NOMO-1 treated with dmso at 0.1 percent for 144 hours (cell line): ENCODE measurements at regions not wholly inside any gene's neighbourhood (a gene's known extent, or its start where the extent isn't known, plus 50 kb on each side); places are given as distances from the start of the nearest gene placed in this dataset.
"Not testable (repeated sequence)": the region's sequence is repeated elsewhere in the genome, so short reads cannot be mapped to it uniquely, and the experiment has no call there.

ENCODE experiments used
- DNase-seq: peaks from one replicate; lab custom pipeline; 2025; ENCODE audit not compliant: unreplicated experiment; lab: John Stamatoyannopoulos, UW

DNA sequence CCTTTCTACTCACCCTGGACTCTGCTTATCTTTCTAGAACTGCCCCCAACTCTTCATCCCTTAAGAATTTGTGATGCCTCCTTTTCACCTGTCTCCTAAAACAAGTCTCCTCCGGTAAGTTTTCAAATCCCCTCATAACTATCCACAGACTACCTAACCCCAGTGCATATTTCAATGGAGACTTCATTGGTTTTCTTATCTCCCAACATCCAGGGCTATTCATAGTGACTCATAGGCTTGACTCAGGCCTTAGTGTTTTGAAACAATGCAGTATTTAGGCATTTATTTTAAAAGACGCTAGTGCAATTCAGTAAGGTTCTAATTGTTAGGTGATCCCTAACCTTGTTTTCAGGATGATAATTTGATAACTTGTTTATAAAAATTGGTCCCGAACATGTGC is 399.2 kb downstream of the CPS1 start:
- DNase-seq: no peak

DNA sequence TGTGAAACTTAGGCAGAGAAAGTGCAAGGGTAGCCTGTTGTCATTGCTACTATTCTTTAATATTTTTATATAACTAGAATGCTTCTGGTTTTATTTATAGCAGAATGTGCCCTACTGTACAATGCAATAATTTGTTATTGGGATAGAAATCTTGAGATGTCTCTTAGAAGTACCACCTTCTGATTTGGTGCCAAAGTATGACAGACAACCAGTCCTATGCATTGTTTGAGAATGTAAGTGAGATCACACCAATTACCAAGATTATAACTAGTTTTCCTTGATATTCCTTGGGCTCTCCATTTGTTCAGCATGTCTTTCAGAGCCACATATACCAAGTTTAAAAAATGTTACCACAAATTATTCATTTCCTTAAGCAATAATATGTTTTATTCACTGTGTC is 399.7 kb downstream of the CPS1 start:
- no peak for DNase-seq

DNA sequence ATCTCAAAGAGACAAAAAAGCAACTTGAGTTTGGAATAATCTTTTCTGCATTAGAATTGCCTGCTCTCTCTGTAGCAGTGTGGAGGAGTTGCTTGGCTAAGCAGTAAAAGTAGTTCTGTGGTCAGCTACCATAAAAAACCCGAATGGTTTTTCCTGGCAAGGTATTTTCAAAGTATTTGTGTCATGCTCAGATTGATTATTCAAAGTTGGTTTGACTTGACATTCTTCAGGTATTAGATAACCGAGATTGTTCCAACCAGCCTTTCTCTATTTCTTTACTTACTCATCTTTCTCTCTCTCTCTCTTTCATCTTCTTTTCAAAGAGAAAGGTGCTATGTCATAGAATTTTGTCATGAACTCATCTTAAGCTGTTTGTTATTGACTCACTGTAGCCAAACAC is 404.9 kb downstream of the CPS1 start:
- no peak for DNase-seq

DNA sequence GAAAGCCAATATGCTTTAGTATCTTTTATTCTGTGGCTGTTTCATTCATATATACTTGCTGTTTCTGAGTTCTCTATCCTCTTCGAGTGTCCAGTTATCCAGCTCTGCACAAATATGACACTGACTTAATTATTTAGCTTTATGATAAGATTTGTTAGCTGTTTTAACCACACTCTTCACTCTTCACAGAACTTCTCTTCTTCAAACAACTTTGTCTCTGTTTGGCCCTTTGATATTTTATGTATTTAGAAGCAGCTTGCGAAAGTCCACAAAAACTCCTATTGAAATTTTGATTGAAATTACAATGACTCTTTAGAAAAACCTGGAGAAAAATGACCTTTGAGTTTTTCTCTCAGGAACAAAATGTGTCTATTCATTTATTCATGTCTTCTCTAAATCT is 407.0 kb downstream of the CPS1 start:
- DNase-seq: no peak

DNA sequence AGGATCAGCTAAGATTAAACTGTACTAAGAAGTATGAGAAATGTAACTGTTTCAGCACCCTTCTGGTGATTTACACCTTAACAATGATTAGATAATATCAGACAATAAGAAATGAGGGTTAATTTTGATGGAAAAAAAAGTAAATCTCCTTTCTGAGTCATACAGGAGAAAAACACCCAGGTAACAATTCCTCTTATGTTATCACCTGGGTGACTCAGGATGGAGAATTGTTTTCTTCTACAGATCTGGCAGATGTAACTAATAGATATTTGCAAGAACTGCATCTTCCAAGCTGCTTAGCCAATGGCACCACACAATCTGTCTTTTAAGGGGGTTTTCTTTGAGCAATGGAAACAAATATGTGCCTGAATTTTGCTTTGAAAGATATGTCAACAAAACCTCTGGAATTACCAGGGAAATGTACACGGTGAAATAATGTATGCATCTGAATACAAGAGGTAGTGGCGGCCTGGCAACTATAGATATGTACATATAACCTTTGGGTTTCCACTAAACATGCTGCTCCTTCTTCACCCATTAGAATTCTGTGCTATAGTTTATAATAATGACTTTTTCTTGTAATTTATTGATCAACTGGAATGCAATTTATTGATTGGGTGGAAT is 407.9 kb downstream of the CPS1 start:
- no peak for DNase-seq

DNA sequence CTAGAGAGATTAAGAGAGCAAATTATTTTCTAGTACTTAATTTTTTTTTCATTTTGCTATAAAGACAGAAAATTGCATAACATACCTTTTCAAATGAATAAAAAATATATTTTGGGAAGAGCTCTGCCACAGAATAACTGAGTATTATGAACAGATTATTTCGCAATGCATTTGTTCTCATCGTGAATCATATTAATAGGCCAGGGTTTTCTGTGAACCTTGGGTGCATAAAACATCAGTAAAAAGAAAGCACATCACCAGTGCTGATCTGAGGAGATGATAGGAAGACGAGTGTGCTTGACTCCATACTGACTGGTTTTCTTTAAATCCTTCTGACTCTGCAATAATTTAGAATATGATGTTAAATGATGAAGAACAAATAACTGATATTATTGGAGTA is 409.1 kb downstream of the CPS1 start:
- DNase-seq: no peak

DNA sequence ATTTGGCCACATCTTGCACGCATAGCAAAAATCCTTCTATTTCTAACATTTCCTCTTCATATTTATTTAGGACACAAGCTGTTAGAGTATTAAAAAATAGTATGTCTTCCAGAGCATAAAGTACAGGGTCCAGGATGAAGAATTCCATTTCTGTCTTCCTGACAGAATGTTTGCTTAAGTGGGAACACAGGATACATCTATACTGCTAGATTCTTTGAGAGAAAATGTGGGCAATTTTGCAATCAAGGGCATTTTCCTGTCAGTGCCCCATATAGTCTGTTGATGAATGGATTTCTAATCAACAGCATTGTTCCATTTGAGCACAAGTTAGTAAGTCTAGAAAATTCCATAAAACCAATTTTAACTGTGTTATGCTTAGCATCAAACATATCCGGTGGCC is 409.9 kb downstream of the CPS1 start:
- DNase-seq: no peak

DNA sequence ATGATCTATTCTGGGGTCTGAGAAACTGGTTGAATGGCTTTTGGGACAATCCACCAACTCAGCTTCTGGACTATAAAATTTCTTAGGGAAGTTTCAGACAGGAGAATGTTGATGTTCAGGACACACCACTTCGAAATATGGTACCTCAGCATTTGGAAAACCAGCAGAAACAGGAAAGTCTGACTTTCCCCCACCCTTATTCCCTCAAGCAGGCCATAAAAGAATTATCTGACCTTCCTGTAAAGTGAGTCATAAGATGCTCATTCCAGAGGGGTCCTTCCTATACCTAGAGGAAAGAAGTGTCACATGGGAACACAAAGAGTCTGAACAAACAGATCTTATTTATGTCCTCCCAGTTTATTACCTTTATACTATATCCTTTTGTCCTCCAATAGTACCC is 415.0 kb downstream of the CPS1 start:
- DNase-seq: no peak

DNA sequence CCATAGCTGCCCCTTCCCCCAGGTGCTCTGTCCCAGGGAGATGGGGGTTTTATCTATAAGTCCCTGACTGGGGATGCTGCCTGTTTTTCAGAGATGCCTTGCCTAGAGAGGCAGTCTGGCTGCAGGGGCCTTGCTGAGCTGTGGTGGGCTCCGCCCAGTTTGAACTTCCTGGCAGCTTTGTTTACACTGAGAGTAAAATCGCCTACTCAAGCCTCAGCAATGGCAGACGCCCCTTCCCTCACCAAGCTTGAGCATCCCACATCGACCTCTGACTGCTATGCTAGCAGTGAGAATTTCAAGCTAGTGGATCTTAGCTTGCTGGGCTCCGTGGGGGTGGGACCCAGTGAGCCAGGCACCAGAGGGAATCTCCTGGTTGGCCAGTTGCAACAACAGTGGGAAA is 430.4 kb downstream of the CPS1 start:
- not testable (repeated sequence) for DNase-seq

DNA sequence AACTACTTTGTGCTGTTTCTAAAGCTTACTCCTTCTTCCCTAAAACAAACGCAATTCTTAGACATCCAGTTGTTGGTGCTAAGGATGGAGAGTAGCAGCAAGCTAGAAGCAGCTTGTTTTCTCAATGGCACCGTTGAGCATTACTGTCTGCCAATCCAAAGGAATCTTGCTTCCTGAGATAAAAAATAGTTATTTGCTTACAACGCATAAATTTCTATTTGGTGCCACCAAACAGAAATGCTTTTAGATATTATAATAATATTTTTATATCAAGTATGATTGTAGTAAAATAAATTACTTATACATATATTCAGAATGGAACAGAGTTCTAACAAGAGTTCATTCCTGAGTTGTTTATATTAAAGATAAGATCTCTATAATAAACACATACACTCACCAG is 434.7 kb downstream of the CPS1 start:
- no peak for DNase-seq

DNA sequence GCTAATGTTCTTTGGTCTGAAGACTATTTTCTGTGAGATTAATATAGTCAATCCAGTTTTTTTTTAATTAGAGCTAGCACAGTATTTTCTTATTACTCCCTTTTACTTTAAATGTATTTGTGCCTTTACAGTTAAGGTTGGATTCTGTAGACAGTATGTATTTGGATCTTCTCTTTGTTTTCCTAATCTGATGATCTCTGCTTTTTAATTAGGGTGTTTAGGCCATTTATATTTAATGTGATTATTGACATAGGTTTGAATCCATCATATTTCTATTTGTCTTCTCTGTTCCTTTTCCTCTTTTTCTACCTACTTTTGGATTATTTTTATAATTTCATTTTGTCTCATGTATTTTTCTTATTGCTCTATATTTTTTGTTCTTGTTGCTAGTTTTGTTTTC is 437.7 kb downstream of the CPS1 start:
- no peak for DNase-seq

DNA sequence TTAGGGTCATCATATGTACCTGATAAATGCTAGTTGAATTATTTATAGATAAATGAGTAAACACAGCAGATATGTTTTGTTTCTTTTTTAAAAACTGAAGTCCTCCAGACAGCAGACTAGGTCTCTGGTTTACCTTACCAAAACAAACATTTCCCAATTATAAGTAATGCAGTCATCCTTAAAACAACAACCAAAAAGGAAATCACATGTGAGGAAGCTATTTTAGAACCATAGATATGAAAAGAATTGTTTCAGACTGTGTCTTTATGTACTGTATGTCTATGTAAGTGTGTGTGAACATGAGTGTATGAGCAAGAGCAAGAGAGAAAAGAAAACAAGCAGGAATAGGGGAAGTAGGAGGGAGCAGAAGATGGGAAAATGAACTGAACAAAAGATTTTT is 441.0 kb downstream of the CPS1 start:
- no peak for DNase-seq

DNA sequence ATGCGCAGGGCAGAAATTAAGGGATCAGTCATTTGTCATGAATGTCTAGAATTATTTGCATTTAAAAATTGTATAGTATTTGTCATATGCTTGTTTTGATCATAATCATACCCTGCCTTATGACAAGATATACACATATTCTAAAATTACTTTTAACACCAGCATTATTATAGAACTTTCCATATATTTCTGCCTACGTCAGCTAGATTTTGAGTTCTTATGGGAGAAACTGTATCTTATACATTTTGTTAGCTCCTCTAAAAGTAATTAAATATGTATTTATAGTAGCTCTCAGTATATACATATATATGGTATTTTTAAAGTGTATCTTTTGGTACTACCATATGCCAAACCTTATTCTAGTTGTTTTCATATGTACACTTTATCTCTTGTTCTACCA is 441.9 kb downstream of the CPS1 start:
- no peak for DNase-seq

DNA sequence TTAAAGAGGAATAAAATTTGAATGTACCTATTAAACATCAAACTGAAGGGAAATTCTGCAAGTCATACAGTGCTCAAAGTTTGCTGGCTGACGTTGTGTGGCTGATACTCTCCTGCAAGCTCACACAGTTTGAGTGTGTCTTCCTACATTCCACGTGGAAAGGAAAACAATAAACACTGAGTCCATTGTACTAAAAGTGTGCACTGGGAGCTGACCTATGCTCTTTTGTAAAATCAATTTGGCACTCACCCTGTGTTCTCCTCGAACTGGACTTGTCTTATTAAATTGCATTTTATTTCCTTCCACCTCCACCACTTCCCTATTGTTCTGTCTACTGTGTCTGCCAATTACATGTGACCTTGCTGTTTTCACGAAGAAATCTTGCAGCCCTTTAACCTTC is 458.0 kb downstream of the CPS1 start:
- DNase-seq: no peak

DNA sequence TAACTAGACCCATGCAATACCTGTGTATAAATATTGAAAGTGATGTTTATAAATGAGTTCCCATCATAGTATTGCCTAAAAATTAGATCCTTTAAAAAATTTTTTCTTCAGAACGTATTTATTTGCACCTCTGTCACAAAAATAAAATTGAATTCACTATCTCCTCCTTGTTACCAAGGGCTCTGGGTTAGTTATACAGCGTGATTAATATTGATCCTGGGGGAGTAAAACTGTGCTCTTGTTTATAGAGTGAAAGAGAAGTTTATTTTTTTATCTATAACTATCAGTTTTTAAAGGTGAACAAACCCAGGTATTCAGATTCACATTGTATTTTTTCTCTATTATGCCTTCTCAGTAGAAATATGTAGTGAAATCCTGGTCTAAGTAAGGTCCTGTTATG is 458.5 kb downstream of the CPS1 start:
- DNase-seq: no peak

DNA sequence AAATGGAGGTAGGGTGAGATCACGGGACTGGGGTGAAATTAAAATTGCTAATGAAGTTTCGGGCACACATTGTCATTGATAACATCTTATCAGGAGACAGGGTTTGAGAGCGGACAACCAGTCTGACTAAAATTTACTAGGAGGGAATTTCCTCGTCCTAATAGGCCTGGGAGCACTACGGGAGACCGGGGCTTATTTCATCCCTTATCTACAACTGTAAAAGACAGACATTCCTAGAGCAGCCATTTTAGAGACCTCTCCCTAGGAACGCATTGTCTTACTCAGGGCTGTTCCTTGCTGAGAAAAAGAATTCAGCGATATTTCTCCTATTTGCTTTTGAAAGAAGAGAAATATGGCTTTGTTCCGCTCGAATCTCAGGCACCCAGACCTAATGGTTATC is 468.7 kb downstream of the CPS1 start:
- not testable (repeated sequence) for DNase-seq

DNA sequence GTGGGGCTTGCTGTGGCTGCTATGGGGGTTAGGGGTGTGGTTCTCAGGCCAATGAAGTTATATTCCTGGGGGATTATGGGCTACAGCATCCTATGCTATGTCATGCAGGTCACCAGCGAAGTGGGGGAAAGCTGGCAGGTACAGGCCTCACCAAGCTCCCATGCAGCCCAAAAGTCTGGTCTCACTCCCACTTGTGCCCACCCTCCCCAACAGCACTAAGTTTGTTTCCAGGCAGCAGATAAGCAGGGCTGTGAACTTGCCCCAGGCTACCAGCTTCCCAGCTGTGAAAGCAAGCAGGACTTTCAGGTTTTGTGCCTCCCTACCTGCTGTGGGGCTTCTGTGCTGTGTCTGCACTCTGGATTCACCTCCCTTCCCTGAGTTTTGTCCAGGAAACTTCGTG is 469.7 kb downstream of the CPS1 start:
- DNase-seq: no peak

DNA sequence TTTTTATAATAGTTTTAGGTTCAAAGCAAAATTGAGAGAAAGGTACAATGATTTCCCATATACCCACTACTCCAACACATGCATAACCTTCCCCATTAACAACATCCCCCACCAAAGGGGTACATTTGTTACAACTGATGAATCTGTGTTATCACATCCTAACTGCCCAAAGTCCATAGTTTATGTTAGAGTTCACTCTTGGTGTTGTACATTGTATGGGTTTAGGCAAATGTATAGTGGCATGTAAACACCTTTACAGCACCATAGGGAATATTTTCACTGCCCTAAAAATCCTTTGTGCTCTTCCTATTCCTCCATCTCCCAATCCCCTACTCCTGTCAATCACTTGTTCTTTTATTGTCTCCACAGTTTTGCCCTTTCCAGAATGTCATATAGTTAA is 471.6 kb downstream of the CPS1 start:
- DNase-seq: no peak

DNA sequence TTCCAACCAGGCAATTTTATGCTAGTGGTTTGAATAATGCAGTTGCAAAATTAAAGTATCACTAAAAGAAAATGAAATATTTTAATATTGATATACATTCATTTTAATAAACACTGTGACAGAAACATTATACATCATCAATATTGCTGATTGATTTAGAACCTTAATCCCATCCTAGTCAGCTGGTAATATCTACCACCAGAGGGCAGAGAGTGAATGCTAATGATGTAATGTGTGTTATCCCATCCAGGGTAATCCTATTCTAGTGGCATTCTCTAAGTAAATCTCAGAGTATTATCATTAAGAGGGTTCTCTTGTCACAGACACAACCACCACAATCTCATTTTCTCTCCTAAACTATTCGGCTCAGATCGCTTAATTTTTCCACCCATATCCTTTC is 477.4 kb downstream of the CPS1 start:
- no peak for DNase-seq

DNA sequence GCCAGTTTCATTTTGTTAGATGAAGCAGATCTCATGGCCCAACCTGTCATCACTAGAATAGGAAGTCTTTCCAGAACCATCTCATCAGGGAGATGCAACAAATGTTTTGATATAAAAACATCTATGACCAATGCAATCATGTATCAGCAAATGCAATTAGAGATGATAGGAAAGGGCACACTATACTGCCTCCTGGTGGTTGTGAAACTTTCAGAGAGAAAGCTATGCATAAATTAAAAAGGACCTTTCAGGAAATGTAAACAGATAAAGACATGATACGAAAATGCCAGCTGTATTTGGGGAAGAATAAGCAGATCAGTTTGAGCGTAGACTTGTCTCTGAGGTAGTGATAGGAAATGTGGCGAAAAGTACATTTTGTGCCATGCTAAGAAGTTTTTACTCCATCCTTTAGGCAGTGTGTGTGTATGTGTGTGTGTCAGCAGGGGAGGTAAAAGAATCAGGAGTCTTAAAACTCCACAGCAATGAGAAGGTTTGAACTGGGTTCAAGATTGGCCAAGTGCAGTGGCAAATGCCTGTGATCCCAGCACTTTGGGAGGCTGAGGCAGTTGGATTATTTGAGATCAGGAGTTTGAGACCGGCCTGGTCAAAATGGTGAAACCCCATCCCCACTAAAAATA is 479.3 kb downstream of the CPS1 start:
- DNase-seq: no peak

DNA sequence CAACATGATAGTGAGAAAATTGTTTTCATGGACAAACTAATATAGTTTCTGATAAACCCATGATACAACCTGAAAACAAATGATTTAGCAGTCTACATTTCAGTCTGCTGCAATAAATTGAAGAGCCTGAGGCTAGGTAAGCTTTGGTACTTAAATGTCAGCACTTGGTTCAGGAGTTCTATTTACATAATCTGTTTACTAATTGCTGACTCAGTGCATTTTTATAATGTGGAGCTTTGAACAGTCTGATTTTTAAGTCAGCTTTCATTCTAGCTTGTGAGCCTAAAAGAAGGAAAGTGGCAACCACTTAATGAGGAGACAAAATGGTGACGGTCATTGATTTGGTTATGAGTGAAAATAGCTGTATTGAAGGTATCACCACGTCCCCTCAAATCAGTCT is 488.6 kb downstream of the CPS1 start:
- no peak for DNase-seq

DNA sequence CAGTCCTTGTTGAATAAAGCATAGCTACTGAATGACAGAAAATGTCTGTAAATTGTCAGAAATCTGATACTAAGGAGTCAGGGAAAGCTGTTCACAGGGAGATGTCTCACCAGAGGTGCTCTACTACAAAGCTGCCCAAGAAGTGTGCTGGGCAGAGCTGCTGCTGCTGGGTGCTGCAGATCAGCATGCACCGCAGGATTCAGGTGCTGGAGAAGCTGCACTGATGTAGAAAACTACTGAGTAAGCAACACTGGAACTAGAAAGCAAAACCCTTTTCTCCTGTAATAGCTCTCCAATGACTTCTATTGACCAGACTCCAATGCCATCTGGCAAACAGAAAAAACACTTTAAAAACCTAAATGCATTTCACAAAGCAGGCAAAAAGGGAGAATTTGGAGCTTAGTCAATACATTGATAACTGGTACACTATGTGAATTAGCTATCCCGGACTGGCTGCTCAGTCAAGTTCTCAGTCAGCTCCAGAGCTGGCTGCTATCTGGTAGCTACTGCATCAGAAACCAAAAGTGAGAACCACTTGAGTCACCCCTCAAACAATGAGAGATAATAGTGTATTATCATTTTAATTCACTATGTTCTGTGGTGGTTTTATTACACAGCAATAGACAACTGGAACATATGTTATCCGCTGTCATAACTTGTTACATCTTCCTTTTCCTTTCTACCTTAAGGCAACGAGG is 493.1 kb downstream of the CPS1 start:
- DNase-seq: no peak

DNA sequence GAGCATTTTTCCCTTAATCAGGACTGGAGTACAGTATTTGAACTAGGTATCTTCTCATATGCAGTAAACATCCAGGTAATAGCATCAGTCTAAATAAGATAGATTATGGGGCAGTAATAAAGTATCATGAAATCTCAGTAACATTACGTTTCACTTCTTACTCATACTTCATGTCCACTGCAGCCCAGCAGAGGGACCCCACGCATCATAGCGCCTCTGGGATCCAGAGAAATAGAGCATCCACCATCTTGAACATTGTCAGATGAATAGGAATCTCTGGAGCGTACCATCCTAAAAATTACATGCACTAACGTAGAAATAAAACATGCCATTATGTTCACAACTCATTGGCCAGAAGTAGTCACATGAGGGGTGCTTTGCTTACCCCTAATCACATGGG is 499.0 kb downstream of the CPS1 start:
- no peak for DNase-seq
